ENCODE measurements at regions not wholly inside any gene's neighbourhood (a gene's known extent, or its start where the extent isn't known, plus 50 kb on each side); places are given as distances from the start of the nearest gene placed in this dataset.
"Not testable (repeated sequence)": the region's sequence is repeated elsewhere in the genome, so short reads cannot be mapped to it uniquely, and the experiment has no call there.

DNA sequence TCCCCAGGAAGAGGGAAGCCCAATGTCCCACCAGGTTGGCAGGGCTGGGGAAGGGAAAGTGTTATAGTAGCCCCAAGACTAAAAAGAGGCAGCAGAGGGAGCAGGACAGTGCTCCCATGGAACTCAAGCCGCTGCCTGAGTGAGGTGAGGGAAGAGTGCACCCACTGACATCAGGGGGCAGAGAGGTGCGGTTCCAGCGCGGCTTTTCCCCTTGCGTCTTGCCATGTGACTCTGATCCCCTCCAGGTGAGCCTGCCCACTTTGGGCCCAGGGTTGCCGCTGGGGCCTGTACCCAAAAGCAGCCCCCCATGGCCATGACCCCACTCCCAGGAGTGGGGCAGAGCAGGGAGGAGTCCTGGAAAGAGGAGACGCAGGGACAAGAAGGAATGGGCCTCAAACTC, 136.3 kb upstream of the KCTD7 start:
- H3K36me3 ChIP-seq (ENCODE audit: control insufficient read depth in 2 of 2, extremely low read depth in 1 of 2, insufficient read depth in 2 of 2, low read length in 2 of 2); H2AFZ ChIP-seq (ENCODE audit: low read depth, low read length); DNase-seq (ENCODE audit: low read depth, low spot score); H4K20me1 ChIP-seq (replicated peaks; ENCODE audit: control insufficient read depth, extremely low read depth, insufficient read depth, low read length); H3K79me2 ChIP-seq (ENCODE audit: control insufficient read depth, insufficient read depth, low read length); H3K4me2 ChIP-seq (ENCODE audit: insufficient read depth, low read length); BruUV-seq (replicated peaks); H3K27ac ChIP-seq (ENCODE audit: insufficient read depth, low read depth, low read length); H3K27me3 ChIP-seq (ENCODE audit: control insufficient read depth in 2 of 2, insufficient read depth in 2 of 2, low read length in 2 of 2); FAIRE-seq; H3K9ac ChIP-seq (replicated peaks; ENCODE audit: extremely low read depth, insufficient read depth, low read length); dilution Hi-C loops (cut with MboI; ENCODE audit: extremely low pct_ligation_motif_present, low sequenced_read_pairs); POLR2A ChIA-PET; H3K9me3 ChIP-seq (replicated peaks; ENCODE audit: control insufficient read depth, insufficient read depth, low read length); H3K9me1 ChIP-seq (replicated peaks; ENCODE audit: control insufficient read depth, extremely low read depth, insufficient read depth, low read length); H3K4me1 ChIP-seq (ENCODE audit: control insufficient read depth, extremely low read depth, insufficient read depth, low read length): not testable (repeated sequence)
- H3K4me3 ChIP-seq (replicated peaks in 1 of 3; ENCODE audit: insufficient read depth in 1 of 3, low read depth in 1 of 3, low read length in 3 of 3) = peak overlapping the region in 1 of 3 experiments; percentile 69
- CTCF ChIA-PET = interaction anchor here (1.5 kb wide), 1 partner anchor 19 kb away, joined by 4 read pairs; no protein-coding TSS in a partner anchor
- intact Hi-C loops (cut with micrococcal nuclease) = loop anchor here (2.0 to 10.0 kb wide), 3 partner anchors 288 to 502 kb away; partner anchors contain the start of genes CRCP, SBDS and TPST1

DNA sequence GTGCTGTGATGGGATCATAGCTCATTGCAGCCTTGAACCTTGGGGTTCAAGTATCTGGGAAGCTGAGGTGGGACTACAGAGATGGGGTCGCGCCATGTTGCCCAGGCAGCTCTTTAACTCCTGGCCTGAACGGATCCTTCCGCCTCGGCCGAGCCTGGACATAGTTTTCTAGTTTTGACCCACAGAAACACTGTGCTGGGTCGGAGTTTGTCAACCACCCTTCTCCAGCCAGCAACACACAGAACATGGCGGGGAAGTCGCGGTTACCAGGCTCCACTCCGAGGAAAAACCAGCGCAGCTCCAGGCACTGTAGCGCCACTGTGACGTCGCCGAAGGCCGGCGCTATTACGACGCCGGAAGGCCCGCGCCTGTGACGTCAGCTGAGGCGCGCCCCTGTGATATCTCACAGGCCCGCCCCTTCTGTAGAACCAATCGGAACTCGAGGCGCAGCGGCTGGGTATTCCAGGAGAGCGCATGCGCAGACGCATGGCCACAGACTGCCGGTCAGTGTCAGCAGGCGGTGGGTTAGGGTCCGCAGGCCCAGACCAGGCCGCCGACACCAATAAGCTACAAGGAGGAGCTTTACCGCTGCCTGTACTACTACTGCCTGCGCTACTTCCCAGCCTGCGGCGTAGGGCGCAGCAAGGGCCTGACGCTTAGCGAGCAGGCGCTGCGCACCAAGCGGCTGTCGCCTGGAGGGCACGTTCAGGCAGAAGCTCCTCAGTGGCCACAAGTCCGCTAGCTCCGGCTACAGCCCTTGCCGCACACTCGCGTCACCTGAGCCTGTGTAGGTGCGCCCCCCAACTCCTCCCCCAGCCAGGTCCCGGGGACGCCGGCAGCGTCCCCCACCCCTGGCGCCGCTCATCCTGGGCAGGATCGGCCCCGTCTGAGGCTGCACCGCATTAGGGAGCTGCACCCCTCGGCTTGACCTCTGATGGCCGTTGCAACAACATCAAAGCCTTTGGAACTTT, 135.2 kb upstream of the KCTD7 start:
- no peaks in the 10 kb centered on the region for H3K9me3 ChIP-seq (replicated peaks; ENCODE audit: control insufficient read depth, insufficient read depth, low read length)
- POLR2A ChIA-PET = interaction anchor here (0.5 to 1.5 kb wide), 5 partner anchors 17 to 297 kb away, joined by 3 to 4 read pairs (median 3); partner anchors contain the start of gene KCTD7
- peak overlapping the region; percentile 78 for H3K27ac ChIP-seq (ENCODE audit: insufficient read depth, low read depth, low read length)
- TF ChIP-seq GATA2 (IDR thresholded peaks at IDR 0.05; ENCODE audit: insufficient read depth, insufficient read length, low read depth, low read length) (no peak), EZH2 (IDR thresholded peaks at IDR 0.05; ENCODE audit: borderline replicate concordance, low read depth, low read length, severe bottlenecking) (no peak), POLR2AphosphoS5 (IDR thresholded peaks at IDR 0.05; ENCODE audit: insufficient read depth, low read depth, low read length) (peak; percentile 91), FOS (IDR thresholded peaks at IDR 0.05; ENCODE audit: borderline replicate concordance, insufficient read depth, low read length) (no peak), MYC (IDR thresholded peaks at IDR 0.05; ENCODE audit: low read depth, low read length) (no peak), POLR2A (IDR thresholded peaks at IDR 0.05; ENCODE audit: low read depth, low read length) (peak; percentile 97), JUN (IDR thresholded peaks at IDR 0.05; ENCODE audit: borderline replicate concordance, insufficient read depth, insufficient read length, low read depth) (no peak)
- TF ChIP-seq, protein P1, sequence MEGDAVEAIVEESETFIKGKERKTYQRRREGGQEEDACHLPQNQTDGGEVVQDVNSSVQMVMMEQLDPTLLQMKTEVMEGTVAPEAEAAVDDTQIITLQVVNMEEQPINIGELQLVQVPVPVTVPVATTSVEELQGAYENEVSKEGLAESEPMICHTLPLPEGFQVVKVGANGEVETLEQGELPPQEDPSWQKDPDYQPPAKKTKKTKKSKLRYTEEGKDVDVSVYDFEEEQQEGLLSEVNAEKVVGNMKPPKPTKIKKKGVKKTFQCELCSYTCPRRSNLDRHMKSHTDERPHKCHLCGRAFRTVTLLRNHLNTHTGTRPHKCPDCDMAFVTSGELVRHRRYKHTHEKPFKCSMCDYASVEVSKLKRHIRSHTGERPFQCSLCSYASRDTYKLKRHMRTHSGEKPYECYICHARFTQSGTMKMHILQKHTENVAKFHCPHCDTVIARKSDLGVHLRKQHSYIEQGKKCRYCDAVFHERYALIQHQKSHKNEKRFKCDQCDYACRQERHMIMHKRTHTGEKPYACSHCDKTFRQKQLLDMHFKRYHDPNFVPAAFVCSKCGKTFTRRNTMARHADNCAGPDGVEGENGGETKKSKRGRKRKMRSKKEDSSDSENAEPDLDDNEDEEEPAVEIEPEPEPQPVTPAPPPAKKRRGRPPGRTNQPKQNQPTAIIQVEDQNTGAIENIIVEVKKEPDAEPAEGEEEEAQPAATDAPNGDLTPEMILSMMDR (IDR thresholded peaks at IDR 0.05; ENCODE audit: extremely low read depth in 1 of 2, insufficient read depth in 1 of 2, low read depth in 1 of 2, low read length in 2 of 2) = peak in 1 of 2 donors; percentile 43
- TF ChIP-seq, protein P2, sequence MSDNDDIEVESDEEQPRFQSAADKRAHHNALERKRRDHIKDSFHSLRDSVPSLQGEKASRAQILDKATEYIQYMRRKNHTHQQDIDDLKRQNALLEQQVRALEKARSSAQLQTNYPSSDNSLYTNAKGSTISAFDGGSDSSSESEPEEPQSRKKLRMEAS (IDR thresholded peaks at IDR 0.05; ENCODE audit: insufficient read depth, insufficient read length) = no peak
- H3K4me2 ChIP-seq (ENCODE audit: insufficient read depth, low read length) = peak overlapping the region; percentile 58
- CTCF ChIA-PET = interaction anchor here (0.9 to 1.8 kb wide), 7 partner anchors 13 to 463 kb away, joined by 3 to 13 read pairs (median 4); partner anchors contain the start of gene TPST1
- peak; percentile 98 for FAIRE-seq
- no peaks in the 10 kb centered on the region for H3K27me3 ChIP-seq (ENCODE audit: control insufficient read depth in 2 of 2, insufficient read depth in 2 of 2, low read length in 2 of 2)
- peak overlapping the region; percentile 19 to 69 (median 60) for H3K4me3 ChIP-seq (replicated peaks in 1 of 3; ENCODE audit: insufficient read depth in 1 of 3, low read depth in 1 of 3, low read length in 3 of 3)
- dilution Hi-C loops (cut with MboI; ENCODE audit: extremely low pct_ligation_motif_present, low sequenced_read_pairs) (no loop called here), intact Hi-C loops (cut with micrococcal nuclease) (loop anchor here (1.0 to 10.0 kb wide), 6 partner anchors 80 to 501 kb away; partner anchors contain the start of genes ASL, CRCP, SBDS and TPST1)
- H2AFZ ChIP-seq (ENCODE audit: low read depth, low read length) = peak overlapping the region; percentile 74
- no peaks in the 10 kb centered on the region for H3K79me2 ChIP-seq (ENCODE audit: control insufficient read depth, insufficient read depth, low read length)
- H3K4me1 ChIP-seq (ENCODE audit: control insufficient read depth, extremely low read depth, insufficient read depth, low read length) = peaks cover 4% of the 10 kb centered on the region
- H3K9me1 ChIP-seq (replicated peaks; ENCODE audit: control insufficient read depth, extremely low read depth, insufficient read depth, low read length) = no peaks in the 10 kb centered on the region
- no peaks in the 10 kb centered on the region for H3K36me3 ChIP-seq (ENCODE audit: control insufficient read depth in 2 of 2, extremely low read depth in 1 of 2, insufficient read depth in 2 of 2, low read length in 2 of 2)
- peak overlapping the region; percentile 77 for H3K9ac ChIP-seq (replicated peaks; ENCODE audit: extremely low read depth, insufficient read depth, low read length)
- TSS peak; percentile 97 for BruUV-seq (replicated peaks)
- no peaks in the 10 kb centered on the region for H4K20me1 ChIP-seq (replicated peaks; ENCODE audit: control insufficient read depth, extremely low read depth, insufficient read depth, low read length)
- peak; percentile 98 for DNase-seq (ENCODE audit: low read depth, low spot score)
